Stimulated activated CD8-positive, alpha-beta memory T cell treated with anti-CD3 and anti-CD28 coated beads, Interleukin-7, amount 100 ng/mL, for 48 hours (primary cell): ENCODE measurements at regions not wholly inside any gene's neighbourhood (a gene's known extent, or its start where the extent isn't known, plus 50 kb on each side); places are given as distances from the start of the nearest gene placed in this dataset.

ENCODE experiments used
- DNase-seq, 2 donors: peaks; one replicate each; pipeline ENCODE4 v3.0.0-alpha.2; 2020; ENCODE audit warnings: low read depth in 1 of 2; ENCODE audit errors: extremely low read depth in 1 of 2

- no peak for DNase-seq
Observed at GRCh38 chr13:80284290-80284689, 56.6 kb downstream of the SPRY2 start.

DNA sequence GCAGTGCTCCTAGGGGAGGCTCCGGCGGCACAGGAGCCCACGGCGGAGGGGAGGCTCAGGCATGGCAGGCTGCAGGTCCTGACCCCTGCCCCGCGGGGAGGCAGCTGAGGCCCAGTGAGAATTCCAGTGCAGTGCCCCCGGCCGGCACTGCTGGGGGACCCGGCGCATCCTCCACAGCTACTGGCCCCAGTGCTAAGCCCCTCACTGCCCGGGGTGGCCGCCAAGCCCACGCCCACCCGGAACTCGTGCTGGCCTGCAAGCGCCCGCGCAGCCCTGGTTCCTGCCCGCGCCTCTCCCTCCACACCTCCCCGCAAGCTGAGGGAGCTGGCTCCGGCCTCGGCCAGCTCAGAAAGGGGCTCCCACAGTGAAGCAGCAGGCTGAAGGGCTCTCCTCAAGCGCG lies 62.2 kb downstream of the SPRY2 start:
- DNase-seq, result no peak

GRCh38 chr13:80276371-80277289 lies 64.3 kb downstream of the SPRY2 start:
- no peak for DNase-seq

- no peak for DNase-seq
Observed at GRCh38 chr13:80274643-80275042, 66.3 kb downstream of the SPRY2 start.

GRCh38 chr13:80273718-80274117 lies 67.2 kb downstream of the SPRY2 start:
- DNase-seq, result no peak

- no peak for DNase-seq
Observed at GRCh38 chr13:80265348-80265747, 75.6 kb downstream of the SPRY2 start.

DNA sequence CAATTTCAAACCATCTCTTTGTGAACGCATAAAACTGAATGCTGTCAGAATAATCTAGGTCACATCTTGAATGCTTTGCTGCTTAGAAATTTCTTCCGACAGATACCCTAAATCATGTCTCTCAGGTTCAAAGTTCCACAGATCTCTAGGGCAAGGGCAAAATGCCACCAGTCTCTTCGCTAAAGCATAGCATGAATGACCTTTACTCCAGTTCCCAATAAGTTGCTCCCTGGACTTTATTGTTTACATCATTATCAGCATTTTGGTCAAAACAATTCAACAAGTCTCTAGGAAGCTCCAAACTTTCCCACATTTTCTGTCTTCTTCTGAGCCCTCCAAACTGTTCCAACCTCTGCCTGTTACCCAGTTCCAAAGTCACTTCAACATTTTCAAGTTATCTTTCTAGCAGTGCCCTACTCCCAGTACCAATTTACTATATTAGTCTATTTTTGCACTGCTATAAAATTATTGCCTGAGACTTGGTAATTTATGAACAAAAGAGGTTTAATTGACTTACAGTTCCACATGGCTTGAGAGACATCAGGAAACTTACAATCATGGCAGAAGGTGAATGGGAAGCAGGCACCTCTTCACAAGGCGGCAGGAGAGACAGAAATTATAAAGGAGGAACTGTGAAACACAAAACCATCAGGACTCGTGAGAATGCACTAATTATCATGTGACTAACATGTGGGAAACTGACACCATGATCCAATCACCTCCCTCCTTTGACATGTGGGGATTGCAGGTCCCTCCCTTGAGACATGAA lies 77.0 kb downstream of the SPRY2 start:
- no peak for DNase-seq

DNA sequence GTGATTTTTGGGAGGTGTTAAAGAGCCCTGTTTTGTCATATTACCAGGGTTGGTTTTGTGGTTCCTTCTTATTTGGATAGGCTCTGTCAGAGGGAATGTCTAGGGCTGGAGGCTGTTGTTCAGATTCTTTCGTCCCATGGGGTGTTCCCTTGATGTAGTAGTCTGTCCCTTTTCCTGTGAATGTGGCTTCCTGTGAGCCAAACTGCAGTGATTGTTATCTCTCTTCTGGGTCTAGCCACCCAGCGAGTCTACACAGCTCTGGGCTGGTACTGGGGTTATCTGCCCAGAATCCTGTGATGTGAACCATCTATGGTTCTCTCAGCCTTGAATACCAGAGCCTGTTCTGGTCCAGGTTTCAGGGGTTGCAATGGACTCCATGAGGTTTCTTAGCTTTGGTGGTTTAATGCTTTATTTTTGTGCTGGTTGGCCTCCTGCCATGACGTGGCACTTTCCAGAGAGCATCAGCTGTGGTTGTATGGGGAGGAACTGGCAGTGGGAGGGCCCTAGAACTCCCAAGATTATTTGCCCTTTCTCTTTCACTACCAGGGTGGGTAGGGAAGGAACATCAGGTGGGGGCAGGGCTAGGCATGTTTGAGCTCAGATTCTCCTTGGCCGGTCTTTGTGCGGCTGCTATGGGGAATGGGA lies 78.8 kb downstream of the SPRY2 start:
- DNase-seq, result no peak

DNA sequence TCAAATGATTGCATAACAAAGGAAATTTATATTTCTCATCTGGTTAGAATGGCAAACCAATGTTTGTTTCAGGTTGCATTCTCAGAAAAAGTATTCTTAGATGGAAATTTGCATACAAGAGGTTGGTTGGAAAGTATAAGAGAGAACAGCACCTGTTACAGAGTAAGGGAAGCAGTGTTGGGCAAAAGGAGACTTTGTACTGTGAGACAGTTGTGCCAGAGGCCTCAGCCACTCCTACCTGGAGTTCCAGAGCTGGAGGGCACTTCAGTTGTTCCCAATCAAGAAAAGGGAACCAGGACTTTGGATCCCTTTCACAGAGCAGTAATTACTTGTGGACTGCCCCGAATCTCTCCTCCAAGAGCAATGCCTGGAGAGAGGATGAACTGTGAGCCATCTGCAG lies 81.8 kb downstream of the SPRY2 start:
- DNase-seq, result no peak

DNA sequence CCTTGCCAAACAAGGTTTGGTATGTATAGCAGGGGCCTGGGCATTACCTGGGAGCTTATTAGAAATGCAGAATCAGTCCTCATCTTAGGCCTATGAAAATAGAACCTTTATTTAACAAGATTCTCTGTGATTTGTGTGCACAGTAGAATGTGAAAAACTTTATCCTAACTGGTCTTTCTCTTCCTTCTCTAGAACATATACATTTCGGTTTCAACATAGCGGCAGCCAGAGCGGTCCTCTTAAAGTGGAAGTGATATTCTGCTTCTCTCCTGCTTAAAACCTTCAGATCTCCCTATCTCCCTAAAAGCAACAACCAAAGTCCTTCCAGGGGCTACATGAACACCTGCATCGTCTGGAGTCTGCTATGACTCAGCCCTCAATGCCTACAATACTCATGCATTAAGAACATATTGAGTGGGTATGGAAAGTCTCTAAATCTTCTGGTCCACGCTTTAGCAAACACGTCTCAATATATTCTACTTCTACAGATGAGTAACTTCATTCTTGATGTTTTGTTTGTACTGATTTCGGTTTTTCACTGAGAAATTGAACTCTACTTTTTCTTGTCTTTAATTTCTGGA lies 84.5 kb downstream of the SPRY2 start:
- DNase-seq, result no peak

DNA sequence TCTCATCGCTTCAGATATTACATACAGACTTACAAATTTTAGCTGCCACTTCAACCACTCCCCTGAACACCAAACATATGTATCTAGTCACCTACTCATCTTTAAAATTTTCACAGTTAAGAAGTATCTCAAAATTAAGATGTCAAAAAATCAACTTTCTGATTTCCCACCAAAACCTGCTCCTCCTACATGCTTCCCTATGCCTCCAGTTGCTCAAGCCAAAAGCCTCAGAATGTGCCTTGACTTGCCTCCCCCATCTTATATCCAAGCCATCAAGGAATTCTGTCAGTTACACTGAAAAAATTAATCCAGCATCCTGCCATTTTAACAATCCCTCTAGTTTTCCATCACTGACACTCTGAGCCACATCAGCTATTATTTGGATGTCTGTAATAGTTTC lies 85.0 kb downstream of the SPRY2 start:
- DNase-seq, result no peak

GRCh38 chr13:80251403-80251802 lies 89.5 kb downstream of the SPRY2 start:
- DNase-seq, result no peak

- no peak for DNase-seq
Observed at GRCh38 chr13:80250213-80250810, 90.6 kb downstream of the SPRY2 start.

- DNase-seq, result no peak
Observed at GRCh38 chr13:80249516-80250212, 91.3 kb downstream of the SPRY2 start.

GRCh38 chr13:80245162-80245733 lies 95.7 kb downstream of the SPRY2 start:
- DNase-seq, result no peak

DNA sequence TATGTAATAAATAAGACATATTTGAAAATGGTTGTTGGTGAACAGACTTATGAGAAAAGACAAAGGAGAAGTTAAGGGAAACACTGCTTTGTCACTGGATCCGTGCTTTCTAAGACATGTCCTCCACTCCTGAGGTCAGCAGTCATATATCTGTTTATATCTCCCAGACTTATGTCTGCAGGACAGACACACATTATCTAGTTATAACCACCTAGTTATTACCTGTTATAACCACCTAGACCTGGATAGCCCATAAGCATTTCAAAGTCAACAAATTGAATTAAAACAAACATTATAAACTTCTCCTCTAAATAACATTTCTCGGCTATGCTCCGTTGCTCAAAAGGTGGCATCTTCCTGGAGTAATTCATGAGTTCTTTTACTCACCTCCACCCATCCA lies 96.4 kb downstream of the SPRY2 start:
- no peak for DNase-seq

DNA sequence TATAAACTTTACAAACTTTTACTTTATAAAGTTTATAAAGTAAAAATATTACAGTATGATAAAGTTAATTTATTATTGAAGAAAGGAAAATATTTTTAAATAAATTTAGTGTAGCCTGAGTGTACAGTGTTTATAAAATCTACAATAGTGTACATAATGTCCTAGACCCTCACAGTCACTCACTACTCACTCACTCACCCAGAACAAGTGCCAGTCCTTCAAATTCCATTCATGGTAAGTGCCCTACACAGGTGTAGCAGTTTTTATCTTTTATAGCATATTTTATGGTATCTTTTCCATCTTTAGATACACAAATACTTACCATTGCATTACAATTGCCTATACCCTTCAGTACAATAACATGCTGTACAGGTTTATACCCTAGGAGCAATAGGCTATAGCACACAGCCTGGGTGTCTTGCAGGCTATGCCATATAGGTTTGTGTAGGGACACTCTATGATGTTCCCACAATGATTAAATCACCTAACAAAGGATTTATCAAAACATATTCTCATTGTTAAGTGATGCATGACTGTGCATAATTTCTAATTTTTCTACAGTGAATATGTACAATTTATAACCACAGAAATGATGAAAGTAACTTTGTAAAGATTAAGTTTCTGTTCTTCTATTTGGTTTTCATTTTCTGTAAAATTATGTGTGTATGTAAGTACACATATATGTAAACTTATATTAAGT lies 98.0 kb downstream of the SPRY2 start:
- no peak for DNase-seq

DNA sequence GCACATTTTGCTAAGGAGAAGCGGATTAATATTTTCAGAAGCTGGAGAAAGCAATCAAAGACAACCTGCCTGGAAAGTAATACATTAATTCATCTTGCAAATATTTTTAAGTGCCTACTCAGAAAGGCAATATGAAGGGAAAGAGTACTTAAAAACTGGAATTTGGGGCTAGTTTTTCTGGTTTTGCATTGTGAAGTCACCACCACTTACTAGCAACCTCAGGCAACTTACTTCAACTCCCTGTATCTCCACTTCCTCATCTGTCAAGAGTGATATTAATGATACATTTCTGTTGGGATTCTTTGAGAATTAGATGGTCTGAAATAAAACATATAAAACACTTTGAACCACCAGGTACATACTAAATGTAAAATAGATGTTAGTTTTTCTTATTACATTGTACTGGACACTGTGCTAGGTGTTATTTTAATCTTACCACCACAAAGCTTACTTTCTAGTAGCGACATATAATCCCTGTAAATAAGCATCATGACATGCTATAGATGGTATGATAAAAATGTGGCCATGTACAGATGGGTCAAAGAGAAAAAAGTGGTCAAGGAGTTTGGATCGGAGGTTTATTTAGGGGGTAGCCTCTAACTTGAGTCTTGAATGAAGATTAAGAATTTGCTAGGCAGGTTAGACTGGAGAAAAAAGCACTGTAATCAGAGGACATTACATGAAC lies 101.2 kb downstream of the SPRY2 start:
- DNase-seq, result no peak

- no peak for DNase-seq
Observed at GRCh38 chr13:80239116-80239515, 101.8 kb downstream of the SPRY2 start.
